ENCODE measurements at regions not wholly inside any gene's neighbourhood (a gene's known extent, or its start where the extent isn't known, plus 50 kb on each side); places are given as distances from the start of the nearest gene placed in this dataset.

GRCh38 chr2:120442541-120442922 lies 96.6 kb downstream of the INHBB start:
- H3K27ac Mint-ChIP-seq (ENCODE audit: unreplicated experiment): no peak overlapping the region
- no peak for DNase-seq
- TF ChIP-seq CTCF (IDR thresholded peaks at IDR 0.05; ENCODE audit: unreplicated experiment): no peak
- CTCF ChIA-PET: interaction anchor here (0.6 kb wide), 1 partner anchor 642 kb away, joined by 5 read pairs; no protein-coding TSS in a partner anchor
- intact Hi-C loops (cut with micrococcal nuclease; ENCODE audit: unreplicated experiment): no loop called here
- peaks cover 79% of the 10 kb centered on the region for H3K27me3 Mint-ChIP-seq (ENCODE audit: unreplicated experiment)
- H3K36me3 Mint-ChIP-seq (ENCODE audit: insufficient read depth, unreplicated experiment): peaks cover 8% of the 10 kb centered on the region
- peak overlapping the region; percentile 69 for H3K4me3 Mint-ChIP-seq (ENCODE audit: low read depth, unreplicated experiment)
- H3K9me3 Mint-ChIP-seq (ENCODE audit: low read depth, unreplicated experiment): no peaks in the 10 kb centered on the region
- peaks cover 9% of the 10 kb centered on the region for H3K4me1 Mint-ChIP-seq (ENCODE audit: low read depth, unreplicated experiment)
- BruUV-seq (replicated peaks): no TSS peak

GRCh38 chr2:120442923-120443571 lies 97.1 kb downstream of the INHBB start:
- H3K4me3 Mint-ChIP-seq (ENCODE audit: low read depth, unreplicated experiment): peak overlapping the region; percentile 69
- intact Hi-C loops (cut with micrococcal nuclease; ENCODE audit: unreplicated experiment): no loop called here

GRCh38 chr2:120443946-120444345 lies 98.0 kb downstream of the INHBB start:
- no TSS peak for BruUV-seq (replicated peaks)
- peaks cover 76% of the 10 kb centered on the region for H3K27me3 Mint-ChIP-seq (ENCODE audit: unreplicated experiment)

More at GRCh38 chr2:120442923-120443571, 97.1 kb downstream of the INHBB start:
- Mint-ChIP-seq H3K36me3 (ENCODE audit: insufficient read depth, unreplicated experiment) (peaks cover 8% of the 10 kb centered on the region), H3K27ac (ENCODE audit: unreplicated experiment) (no peak overlapping the region), H3K27me3 (ENCODE audit: unreplicated experiment) (peaks cover 82% of the 10 kb centered on the region), H3K9me3 (ENCODE audit: low read depth, unreplicated experiment) (no peaks in the 10 kb centered on the region), H3K4me1 (ENCODE audit: low read depth, unreplicated experiment) (peaks cover 9% of the 10 kb centered on the region)
- CTCF ChIA-PET: interaction anchor here (0.6 kb wide), 1 partner anchor 642 kb away, joined by 4 read pairs; no protein-coding TSS in a partner anchor
- BruUV-seq (replicated peaks): no TSS peak
- no peak for TF ChIP-seq CTCF (IDR thresholded peaks at IDR 0.05; ENCODE audit: unreplicated experiment)
- DNase-seq: peak; percentile 91

GRCh38 chr2:120444691-120445240 lies 98.8 kb downstream of the INHBB start:
- no TSS peak for BruUV-seq (replicated peaks)
- intact Hi-C loops (cut with micrococcal nuclease; ENCODE audit: unreplicated experiment): no loop called here
- no peak overlapping the region for H3K4me3 Mint-ChIP-seq (ENCODE audit: low read depth, unreplicated experiment)
- TF ChIP-seq CTCF (IDR thresholded peaks at IDR 0.05; ENCODE audit: unreplicated experiment): no peak
- peaks cover 9% of the 10 kb centered on the region for H3K4me1 Mint-ChIP-seq (ENCODE audit: low read depth, unreplicated experiment)
- DNase-seq: no peak
- no peak overlapping the region for H3K27ac Mint-ChIP-seq (ENCODE audit: unreplicated experiment)
- H3K9me3 Mint-ChIP-seq (ENCODE audit: low read depth, unreplicated experiment): no peaks in the 10 kb centered on the region
- H3K36me3 Mint-ChIP-seq (ENCODE audit: insufficient read depth, unreplicated experiment): peaks cover 8% of the 10 kb centered on the region
- CTCF ChIA-PET: no interaction called here
- H3K27me3 Mint-ChIP-seq (ENCODE audit: unreplicated experiment): peaks cover 74% of the 10 kb centered on the region

More at GRCh38 chr2:120443946-120444345, 98.0 kb downstream of the INHBB start:
- no peak overlapping the region for H3K27ac Mint-ChIP-seq (ENCODE audit: unreplicated experiment)
- CTCF ChIA-PET: no interaction called here
- TF ChIP-seq CTCF (IDR thresholded peaks at IDR 0.05; ENCODE audit: unreplicated experiment): no peak
- H3K36me3 Mint-ChIP-seq (ENCODE audit: insufficient read depth, unreplicated experiment): peaks cover 8% of the 10 kb centered on the region
- H3K4me1 Mint-ChIP-seq (ENCODE audit: low read depth, unreplicated experiment): peaks cover 9% of the 10 kb centered on the region
- no peaks in the 10 kb centered on the region for H3K9me3 Mint-ChIP-seq (ENCODE audit: low read depth, unreplicated experiment)
- intact Hi-C loops (cut with micrococcal nuclease; ENCODE audit: unreplicated experiment): no loop called here
- DNase-seq: no peak
- no peak overlapping the region for H3K4me3 Mint-ChIP-seq (ENCODE audit: low read depth, unreplicated experiment)

Measured in Calu3 (cell line).